Body of pancreas (tissue), 4 donors: ENCODE measurements at regions not wholly inside any gene's neighbourhood (a gene's known extent, or its start where the extent isn't known, plus 50 kb on each side); places are given as distances from the start of the nearest gene placed in this dataset.

Source experiments
- CTCF ChIP-seq, 7 experiments: fragments of 450-650 bp in 4 of 7; fragments of 200-600 bp in 3 of 7; sonication (generic) in 3 of 7; IDR thresholded peaks; one replicate each; pipeline ENCODE4 v1.5.1; 2016 to 2019; ENCODE audit warnings: antibody characterized with exemption in 7 of 7
- POLR2A ChIP-seq, 3 donors: fragments of 450-650 bp; IDR thresholded peaks; one replicate each; pipeline ENCODE4 v1.6.1; 2016; ENCODE audit warnings: antibody characterized with exemption in 3 of 3, mild to moderate bottlenecking in 2 of 3

- TF ChIP-seq CTCF (IDR thresholded peaks at IDR 0.05) (no peak), POLR2A (IDR thresholded peaks at IDR 0.05) (no peak)
Observed at GRCh38 chr4:123553279-123553678, 156.7 kb downstream of the SPRY1 start.
